Breast epithelium (tissue), 3 donors: ENCODE measurements at regions not wholly inside any gene's neighbourhood (a gene's known extent, or its start where the extent isn't known, plus 50 kb on each side); places are given as distances from the start of the nearest gene placed in this dataset.

Experiments used
- POLR2AphosphoS5 ChIP-seq, 3 donors: sonication (generic); formaldehyde crosslinking; IDR thresholded peaks; one replicate each; pipeline ENCODE4 v1.6.1; 2017; ENCODE audit warnings: antibody characterized with exemption in 3 of 3
- TF ChIP-seq, protein P1 (sequence below), 3 donors: fragments of 450-650 bp; IDR thresholded peaks; one replicate each; pipeline ENCODE4 v1.5.1; 2016 to 2017; ENCODE audit warnings: antibody characterized with exemption in 3 of 3, mild to moderate bottlenecking in 3 of 3, moderate library complexity in 3 of 3

DNA sequence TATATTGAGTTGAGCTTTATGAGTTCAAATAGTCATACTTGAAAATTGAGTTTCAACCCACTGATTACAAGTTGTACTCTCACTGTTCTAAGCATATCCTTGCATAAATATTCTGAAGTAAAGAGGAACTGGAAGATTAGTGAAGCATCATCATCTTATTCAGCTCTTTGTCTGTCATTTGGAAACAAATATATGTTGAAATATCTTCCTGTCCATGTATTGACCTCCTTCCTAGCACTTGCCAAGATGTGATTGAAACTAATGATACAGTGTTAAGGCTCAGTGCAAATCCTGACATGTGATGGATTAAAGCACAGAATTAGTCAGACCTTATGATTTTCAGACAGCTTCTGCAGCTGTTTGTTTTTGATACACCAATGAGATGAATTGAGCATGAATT is 434.3 kb downstream of the TBC1D32 start:
- TF ChIP-seq, protein P1, sequence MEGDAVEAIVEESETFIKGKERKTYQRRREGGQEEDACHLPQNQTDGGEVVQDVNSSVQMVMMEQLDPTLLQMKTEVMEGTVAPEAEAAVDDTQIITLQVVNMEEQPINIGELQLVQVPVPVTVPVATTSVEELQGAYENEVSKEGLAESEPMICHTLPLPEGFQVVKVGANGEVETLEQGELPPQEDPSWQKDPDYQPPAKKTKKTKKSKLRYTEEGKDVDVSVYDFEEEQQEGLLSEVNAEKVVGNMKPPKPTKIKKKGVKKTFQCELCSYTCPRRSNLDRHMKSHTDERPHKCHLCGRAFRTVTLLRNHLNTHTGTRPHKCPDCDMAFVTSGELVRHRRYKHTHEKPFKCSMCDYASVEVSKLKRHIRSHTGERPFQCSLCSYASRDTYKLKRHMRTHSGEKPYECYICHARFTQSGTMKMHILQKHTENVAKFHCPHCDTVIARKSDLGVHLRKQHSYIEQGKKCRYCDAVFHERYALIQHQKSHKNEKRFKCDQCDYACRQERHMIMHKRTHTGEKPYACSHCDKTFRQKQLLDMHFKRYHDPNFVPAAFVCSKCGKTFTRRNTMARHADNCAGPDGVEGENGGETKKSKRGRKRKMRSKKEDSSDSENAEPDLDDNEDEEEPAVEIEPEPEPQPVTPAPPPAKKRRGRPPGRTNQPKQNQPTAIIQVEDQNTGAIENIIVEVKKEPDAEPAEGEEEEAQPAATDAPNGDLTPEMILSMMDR (IDR thresholded peaks at IDR 0.05): no peak
- no peak for TF ChIP-seq POLR2AphosphoS5 (IDR thresholded peaks at IDR 0.05)
